ENCODE measurements at regions not wholly inside any gene's neighbourhood (a gene's known extent, or its start where the extent isn't known, plus 50 kb on each side); places are given as distances from the start of the nearest gene placed in this dataset.

DNA sequence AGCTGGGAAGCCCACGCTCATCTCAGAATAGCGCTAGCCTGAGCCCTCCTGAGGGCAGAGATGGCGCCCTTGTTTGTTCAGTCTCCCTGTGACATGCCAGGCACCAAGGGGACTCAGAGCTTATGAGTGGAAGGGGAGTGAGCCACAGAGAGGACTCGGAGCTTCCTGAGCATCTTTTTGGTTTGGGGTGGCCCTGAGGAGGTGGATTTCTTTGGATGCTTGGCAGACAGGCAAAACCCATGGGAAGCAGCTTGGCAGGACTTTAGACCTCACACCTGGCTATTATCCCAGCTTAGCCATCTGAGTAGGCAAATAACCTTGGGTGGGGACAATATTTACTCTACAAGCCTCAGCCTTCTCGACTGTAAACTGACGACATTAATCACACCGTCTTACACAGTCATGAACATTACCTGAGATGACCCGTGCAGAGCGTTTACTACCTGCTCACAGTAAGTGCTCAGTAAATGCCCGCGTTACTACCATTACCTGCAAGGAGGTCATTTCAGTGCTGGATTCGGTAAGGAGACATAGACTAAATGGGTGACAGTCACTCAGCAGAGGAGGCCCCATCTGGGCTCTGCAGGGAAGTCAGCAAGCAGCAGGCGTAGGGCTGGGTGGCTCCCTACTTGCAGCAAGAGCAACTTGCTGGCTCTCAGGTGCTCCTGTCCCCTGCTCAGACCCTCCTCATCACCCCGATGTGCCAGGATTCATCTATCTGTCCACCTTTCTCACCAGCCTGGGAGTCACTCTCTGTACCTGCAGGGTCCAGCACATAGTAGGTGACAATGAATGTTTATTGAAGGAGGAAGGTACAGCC is 54.9 kb downstream of the KLHDC7A start:
- DNase-seq = no peak

DNA sequence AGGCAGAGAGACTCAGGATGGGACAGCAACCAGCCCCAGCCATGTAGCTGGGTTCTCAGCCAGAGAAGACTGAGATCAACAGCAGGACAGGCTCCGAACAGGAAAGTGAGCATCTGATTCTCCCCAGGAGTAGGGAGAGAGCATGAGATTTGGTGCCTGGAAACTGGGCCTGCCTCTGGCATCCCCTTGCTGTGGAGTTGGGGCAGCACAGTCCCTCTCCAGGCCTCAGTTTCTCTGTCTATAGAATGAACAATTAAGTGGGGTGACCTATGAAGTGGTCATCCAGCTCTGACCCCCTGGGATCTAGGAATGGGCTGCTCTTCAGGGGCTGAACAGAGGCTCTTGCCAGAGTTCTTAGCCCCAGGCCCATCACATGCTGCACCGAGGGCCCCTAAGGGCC is 55.6 kb downstream of the KLHDC7A start:
- DNase-seq = no peak

DNA sequence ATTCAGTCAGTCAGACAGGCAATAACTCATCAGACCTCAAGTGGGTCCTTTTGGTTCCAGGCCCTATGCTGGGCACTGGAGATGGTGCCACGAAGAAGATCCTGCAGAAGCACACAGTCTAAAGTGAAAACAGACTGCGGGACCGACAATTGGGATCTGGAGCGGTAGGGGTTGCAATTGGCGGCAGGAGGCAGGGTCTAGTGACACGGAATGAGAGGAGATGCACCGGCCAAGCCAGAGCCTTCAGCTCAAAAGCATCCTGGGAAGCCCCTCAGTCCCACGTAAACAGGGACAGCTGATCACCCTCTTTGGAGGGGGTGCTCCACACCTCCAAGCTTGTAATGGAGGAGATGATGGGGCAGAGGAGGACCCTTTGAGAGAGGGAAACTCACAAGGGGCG is 56.2 kb downstream of the KLHDC7A start:
- no peak for DNase-seq

DNA sequence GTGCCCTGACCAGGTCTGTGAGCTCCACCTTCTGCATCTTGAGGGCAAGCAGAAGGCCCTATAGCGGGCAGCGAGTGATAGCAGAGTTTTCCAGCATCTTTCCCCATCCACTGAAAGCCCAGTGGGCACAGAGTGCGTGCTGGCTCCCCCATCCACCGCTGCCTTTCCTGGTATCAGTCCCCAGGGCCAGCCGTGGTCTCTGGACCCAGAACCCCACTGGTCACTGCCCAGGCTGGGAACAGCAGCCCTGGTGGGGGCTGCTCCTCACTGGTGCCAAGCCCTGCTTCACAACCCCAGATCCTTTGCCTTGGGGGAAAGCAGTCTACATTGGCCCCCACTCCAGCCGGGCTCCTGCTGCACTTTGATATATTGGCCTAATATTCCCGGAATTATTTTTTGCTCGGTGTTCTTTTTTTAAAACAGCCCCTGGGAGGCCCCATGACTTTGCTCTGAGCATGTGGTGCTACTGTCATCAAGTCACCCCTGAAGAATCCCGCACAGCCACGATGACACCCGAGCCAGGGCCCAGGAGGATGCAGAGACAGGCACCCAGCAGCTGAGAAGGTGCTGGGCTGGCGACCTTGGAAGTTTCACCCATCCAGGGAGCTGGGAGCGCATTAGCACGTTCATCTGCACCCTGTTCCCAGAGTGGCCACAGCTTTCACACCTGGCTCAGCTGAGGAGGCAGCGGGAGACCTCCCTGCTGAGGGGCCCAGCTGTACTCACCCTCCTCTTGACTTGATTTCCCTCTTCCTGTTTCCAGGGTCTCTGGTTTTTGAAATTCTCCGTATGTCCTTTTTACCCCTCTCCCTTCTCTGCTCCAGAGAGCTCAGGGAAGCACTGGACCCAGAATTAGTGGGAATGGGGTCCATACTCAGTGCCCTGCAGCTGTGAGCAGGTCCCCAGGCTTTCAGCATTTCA is 56.9 kb downstream of the KLHDC7A start:
- no peak for DNase-seq

DNA sequence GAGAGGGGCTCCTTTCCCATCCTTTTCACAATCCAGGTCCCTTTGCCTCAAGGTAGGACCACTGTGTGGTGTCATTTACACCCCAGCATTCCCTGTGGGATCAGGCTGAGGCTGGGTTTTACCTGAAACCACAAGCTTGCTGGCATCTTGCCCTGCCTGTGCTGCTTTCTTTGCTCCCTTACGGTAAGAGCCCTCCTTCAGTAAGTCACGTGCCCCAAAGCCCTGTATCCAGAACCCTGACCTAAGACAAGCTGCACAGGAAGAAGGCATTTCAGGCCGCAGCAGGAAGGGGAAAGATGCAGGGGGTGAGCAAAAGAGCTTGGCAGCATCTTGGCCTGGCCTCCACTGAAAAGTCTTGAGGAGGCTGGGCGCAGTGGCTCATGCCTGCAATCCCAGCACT is 58.4 kb downstream of the KLHDC7A start:
- DNase-seq = no peak

DNA sequence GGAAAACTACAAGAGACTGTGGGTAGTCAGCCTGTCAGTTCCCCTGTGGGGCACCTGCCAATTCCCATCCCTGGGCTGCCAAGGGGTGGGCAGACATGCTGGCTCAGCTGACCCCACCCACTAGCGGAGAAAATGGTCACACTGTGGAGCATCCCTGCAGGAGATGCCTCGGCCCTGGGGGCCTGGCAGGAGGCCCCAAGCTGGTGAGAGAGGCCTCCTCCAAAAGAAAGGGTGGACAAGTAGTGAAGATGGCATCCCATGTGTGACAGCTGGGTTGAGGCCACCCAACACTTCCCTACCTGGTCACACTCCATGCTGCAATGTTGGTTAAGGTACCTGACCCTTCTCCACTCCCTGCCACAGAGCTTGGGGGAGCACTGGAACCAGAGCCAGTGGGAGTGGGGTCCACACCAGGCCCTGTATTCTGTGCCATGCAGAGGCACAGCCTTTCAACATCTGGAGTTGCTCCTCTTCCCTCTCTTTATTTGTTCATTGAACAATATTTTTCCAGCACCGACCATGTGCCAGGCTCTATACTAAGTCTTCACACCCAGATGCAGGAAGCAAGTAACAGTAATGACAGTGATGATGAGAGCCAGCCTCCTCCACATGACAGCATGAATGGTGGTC is 59.5 kb downstream of the KLHDC7A start:
- no peak for DNase-seq

DNA sequence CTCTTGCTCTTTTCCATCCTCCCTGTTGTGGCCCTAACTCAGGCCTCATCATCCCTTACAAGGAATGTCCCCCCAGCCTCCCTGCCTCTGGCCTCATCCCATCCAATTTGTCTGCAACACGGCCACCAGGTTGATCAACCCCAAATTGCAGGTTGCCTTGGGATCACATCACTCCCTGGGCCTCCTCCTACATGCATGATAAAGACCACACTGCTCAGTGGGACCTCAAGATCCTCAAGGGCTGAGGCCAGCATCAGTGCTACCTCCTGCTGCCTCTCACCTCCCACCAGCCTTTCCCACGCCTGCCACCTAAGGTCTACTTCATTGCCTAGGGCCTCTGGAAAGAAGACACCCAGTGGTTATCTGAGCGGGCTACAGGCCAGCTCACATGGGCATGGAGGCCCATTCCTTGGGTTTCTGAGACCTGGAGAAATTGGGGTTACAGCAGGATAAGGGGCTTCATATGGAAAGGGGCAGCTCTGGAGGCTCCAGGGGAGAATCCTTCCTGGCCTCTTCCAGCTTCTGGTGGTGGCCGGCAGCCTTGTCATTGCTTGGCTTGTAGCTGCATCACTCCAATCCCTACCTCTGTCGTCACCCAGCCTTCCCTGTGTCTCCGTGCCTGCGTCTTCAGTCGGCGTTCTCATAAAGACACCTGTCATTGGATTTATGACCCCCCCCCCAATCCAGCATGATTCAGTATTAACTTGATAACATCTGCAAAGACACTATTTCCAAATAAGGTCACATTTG is 60.5 kb downstream of the KLHDC7A start:
- DNase-seq = no peak

DNA sequence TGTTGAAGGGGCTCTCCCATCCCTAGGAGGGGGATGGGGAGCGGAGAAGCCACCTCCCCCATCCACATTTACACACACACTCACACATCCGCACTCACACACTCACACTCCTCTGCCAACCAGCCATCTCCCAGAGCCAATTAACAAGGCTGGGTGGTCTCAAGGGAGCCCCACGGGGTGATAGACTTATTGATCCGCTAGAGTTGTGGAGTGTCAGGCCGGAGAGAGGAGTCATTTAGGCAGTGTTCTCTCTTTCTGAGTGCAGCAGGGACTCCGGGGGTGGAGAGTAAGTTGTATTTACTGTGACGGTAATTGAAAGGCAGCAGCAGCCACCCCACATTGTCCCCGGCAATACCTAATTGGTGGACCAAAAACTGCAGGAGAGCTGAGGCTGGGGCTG is 61.6 kb downstream of the KLHDC7A start:
- DNase-seq = no peak

DNA sequence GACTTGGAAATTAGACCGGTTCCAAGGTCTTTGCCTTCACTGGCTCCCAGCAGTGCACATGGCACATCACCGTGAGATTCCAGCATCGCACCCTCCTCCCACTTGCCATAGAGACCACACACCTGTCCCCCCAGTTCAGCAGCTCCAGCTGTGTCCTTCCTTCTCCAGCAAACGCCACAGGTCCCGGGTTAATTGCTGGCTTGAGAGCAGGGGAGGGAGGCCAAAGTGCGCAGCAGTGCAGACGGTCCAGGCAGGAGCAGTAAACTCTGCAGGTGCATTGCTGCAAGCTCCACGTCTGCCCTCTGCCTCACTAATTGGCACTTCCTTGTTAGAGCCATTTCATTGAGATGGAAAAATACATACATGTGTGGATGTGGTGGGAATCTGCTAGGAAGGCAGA is 65.3 kb downstream of the KLHDC7A start:
- no peak for DNase-seq

DNA sequence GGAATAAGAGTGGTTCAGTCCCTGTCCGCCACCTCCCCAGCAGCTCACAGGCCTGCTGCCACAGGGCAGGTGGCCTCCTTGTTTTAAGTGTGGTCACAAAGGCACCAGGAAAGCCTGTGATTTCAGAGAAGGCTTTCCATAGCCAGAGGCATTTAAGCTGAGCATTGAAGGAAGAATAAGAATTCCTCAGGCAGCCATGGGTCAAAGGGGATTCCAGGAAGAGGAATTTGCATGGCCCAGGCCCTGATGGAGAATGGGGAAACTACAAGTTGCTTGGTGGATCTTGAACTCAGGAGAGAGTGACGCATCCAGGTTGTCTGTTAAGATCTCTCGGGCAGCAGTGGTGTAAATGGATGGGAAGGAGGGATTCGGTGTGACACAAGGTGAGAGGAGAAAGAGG is 66.7 kb downstream of the KLHDC7A start:
- DNase-seq = no peak

DNA sequence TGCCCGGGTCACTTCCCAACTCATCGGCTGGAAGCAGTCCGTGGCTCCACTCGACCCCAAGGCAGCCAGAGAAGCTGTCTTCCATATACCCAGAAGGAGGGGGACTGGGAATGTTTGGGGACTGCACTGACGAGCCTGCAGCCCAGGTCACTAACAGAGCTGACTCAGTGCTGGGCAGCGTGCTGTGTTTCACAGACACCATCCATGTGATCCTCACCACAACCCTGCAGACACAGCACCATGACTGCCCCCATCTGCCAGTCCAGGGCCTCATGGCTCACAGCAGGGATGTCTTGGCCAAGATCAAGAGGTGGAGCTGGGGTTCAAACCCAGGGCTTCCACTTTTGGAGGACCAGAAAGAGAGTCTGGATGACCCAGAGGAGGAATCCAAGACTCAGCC is 67.9 kb downstream of the KLHDC7A start:
- DNase-seq = no peak

DNA sequence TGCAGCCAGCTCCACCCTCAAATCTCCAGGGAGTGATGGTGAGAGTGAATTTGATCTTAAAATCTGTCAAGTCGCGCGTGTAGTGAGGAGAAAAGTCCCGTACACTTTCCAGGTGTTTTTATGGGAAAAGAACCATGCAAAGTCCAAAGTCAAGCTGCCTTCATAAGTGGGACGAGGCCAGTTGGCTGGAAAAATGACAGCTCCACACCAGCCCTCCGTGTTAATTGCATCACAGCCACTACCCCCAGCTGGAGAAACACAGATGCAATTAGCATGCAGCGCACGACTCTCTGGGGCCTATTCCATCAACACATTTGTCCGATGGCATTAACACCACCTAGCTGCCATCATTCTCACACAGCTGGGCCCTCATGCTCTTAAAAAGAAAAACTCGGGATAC is 68.4 kb downstream of the KLHDC7A start:
- no peak for DNase-seq

DNA sequence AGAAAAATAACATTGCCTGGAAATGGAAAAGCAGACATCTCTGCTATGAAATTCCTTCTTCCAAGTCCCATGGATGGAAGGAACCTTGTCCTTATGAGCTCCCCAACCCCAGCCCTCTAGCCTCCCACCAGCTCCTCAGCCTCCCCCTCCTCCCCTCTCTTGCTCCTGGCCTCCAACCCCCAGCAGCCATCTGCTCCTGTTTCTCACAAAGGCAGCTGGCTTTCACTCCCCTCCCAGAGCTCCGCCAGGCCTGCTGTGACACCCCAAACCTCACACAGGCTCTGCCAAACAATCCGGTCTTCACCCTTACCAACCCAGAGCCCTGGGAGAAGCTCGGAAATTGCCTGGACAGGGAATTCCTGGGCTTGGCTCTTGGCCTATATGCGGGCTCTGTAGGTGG is 69.2 kb downstream of the KLHDC7A start:
- DNase-seq = no peak

DNA sequence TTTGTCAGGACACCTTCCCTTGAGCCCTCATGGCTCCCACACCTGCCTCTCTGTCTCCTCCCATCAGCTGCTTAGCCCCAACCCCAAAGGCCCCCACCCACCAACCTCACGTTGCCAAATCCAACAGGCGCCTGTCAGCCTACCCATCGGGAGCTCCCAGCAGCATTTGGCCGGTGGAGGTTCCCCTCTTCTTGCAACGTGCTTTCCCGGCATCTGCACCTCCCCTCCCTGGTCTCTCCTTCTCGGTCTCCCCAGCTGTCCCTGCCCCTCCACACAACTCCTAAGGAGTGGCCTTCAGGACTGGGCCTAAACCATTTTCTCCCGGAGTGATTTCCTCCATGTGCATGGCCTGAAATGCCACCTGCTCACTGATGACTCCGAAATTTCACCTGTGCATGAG is 71.9 kb downstream of the KLHDC7A start:
- no peak for DNase-seq

DNA sequence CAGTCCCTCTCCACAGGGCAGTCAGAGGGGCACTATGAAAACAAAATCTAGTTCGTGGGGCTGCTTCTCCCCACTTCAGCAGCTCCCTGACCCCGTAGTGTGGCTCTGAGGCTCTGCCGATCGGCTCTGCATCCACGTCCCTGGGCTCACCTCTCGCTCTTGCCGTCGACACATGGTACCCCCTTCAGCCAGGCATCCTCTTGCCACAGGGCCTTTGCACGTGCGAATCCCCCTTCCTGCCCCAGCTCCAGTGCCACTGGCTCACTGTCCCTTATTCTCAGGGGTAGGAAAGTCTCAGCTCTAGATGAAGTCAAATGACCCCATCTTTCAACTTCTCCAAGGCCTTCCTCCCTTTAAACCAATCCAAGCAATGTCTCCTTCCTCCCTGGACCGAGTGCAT is 72.7 kb downstream of the KLHDC7A start:
- no peak for DNase-seq

DNA sequence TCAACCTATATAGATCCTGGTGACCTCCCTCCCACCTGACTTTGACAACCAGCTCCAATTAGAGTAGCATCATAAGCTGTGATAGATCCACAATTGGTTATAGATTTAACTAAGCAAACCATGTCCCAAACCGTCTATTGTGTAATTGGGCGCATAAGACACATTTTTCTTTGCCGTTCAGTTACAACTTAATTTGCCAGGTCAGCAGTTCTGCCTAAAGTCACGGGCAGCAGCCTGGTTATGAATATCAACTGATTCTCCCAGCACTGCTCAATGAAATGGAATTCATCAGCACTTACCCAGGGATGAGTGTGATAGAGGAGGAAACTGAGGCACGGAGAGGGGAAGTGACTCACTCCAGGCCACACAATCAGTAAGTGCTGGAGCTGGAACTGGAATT is 73.4 kb downstream of the KLHDC7A start:
- no peak for DNase-seq

DNA sequence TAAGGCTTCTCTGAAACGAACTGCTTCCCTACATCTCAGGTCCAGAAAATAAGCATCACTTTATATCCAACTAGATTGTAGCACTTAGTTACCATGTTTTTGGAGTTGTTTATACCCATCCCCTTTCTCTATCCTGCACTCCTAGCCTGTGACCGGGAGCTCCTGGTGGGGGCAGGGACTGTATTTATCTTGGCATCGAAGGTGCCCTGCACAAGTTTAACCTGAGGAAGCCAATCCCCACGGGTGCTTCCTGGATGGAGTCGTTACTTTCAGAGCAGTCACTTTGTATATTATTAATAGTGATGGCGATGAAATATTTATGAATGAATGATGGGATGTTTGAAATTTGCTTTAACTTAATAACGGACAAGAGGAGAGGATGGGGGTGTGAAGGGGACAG is 73.9 kb downstream of the KLHDC7A start:
- no peak for DNase-seq

DNA sequence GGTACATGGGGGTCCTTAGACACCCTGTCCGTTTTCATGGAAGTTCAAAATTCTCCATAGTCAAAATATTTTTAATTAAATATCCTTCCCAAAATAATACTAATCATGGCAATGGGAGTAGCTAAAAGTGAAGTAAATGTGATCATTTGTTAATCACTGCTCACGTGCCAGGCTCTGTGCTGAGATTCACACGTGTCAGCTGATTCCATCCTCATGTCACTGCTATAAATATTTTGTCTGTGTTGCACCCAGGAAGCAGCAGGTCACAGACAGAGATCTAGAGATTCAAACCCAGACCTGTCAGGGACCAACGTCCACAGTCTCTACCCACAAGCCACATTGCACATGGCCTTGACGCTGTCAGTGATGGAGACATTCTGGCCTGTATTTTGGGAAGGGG is 74.3 kb downstream of the KLHDC7A start:
- no peak for DNase-seq

DNA sequence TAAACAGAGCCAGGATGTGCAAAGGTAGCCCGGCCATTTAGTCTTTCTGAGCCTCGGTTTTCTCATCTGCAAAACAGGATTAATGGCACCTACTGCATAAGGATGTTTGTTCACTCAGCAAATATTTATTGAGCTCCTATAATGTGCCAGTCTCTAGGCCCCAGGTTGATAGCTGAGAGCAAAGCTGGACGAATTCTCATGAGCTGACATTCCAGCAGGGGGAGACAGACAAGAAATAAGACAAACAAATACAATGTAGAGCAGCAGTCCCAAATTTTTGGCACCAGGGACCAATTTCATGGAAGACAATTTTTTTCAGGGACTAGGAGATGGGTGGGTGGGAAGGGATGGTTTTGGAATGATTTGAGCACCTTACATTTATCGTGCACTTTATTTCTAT is 74.3 kb upstream of the PAX7 start:
- DNase-seq = no peak

DNA sequence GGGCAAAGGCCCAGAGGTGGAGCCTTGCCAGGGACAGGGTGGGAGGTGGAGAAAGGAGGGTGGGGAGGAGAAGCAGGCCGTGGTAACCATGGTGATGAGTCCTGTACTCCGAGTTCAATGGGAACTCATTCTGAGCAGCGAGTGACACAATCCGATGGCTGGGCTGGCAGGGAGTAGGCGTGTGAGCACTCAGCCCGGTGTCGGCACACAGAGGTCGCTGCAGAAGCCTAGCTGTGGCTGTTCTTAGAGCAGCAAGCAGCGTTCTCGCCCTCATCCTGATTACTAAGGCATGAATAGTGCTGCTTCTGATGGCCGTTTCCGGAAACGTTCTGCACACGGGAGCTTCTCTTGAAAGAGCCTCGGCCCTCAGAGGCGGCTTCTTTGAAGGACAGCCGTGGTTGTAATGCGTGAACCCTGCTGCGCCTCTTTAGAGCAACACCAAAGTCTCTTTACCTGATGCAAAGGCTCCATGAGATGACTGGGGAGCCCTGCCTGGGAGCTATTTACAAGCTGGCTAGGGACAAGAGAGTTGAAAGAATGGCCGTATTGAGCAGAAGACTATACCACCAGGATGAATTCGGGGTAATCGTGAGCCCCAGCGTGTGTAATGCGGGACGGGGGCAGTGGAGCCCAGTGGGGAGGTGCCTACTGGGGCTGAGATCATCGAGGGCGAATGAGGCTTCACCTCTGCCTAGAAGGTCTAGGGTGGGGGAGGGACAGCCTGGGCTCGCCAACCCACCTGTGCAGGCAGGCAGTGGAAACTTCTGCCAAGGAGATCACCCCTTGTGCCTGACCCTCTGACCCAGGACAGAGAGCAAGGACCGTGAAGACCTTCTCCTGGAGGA is 72.8 kb upstream of the PAX7 start:
- no peak for DNase-seq

DNA sequence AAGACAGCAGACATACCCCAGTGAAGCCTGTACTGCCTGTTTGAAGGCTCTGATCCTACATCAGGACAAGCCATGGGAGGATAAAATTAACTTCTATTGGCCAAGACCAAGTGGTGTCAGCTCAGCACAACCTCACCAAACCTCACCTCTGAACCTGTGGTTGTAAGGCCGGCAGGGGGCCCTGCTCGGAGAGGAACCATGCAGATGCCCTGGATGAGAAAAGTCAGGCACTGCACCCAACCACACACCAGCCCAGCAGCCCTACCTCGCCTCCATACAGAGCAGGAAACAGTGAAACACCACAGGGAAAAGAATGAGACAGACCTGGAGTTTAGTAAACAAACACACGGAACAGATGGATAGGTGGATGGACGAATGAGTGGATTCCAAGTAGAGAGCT is 70.0 kb upstream of the PAX7 start:
- DNase-seq = no peak

DNA sequence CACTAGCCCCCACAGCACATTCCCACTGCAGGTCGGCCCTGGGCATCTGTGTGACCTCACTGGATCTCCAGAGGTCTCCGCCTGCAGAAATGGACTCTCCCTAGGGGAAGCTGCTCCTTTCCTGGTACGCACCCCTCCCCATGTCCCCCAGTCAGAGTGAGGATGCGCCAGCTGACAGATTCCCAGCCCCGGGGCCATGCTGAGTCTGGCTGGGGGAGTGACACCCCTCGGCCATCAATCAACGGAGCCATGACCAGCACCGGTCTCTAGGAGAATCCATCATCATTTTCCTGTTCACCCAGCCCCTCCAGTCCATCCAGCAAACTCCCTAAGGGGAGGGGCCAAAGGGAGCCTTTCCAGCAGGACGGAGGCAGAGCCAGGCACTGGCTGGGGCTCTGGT is 68.7 kb upstream of the PAX7 start:
- DNase-seq = no peak
